Activated T-helper 9 cell treated with anti-CD3 and anti-CD28 coated beads, Interleukin-2, amount 50 U/mL, for 16 hours (primary cell): ENCODE measurements at regions not wholly inside any gene's neighbourhood (a gene's known extent, or its start where the extent isn't known, plus 50 kb on each side); places are given as distances from the start of the nearest gene placed in this dataset.
"Not testable (repeated sequence)": the region's sequence is repeated elsewhere in the genome, so short reads cannot be mapped to it uniquely, and the experiment has no call there.

Experiments used
- DNase-seq: peaks from one replicate; pipeline ENCODE4 v3.0.0-alpha.2; 2020; ENCODE audit warnings: low read depth

DNA sequence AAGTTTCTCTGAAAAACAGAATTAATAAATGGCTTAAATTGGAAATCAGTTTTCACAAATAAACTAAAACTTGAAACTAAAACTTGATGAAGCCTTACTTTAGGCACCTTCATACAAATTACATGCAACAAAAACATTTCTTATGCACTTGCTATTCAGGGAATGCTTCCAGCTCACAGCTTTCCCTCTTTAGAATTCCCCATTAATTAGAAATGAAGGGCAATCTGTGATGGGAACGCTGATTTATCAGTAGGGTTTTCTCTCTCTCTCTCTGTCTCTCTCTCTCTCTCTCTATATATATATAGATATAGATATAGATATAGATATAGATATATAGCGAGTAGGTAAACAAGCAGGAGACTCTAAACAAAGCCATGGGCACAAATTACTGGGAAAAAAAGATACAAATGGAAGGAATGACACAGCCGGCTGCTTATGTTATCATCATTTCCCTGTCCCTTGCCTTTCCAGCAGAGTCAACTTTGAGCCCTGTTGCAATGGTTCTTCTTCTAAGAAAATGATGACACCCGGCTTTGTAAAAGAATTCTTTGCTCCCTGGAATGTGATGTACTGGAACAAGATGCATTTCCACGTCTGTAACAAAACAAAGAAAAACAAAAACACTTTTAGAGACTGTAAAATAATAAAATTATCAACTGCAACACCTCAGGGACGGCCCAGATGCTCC lies 1121.6 kb upstream of the TMEM132C start:
- no peak for DNase-seq

DNA sequence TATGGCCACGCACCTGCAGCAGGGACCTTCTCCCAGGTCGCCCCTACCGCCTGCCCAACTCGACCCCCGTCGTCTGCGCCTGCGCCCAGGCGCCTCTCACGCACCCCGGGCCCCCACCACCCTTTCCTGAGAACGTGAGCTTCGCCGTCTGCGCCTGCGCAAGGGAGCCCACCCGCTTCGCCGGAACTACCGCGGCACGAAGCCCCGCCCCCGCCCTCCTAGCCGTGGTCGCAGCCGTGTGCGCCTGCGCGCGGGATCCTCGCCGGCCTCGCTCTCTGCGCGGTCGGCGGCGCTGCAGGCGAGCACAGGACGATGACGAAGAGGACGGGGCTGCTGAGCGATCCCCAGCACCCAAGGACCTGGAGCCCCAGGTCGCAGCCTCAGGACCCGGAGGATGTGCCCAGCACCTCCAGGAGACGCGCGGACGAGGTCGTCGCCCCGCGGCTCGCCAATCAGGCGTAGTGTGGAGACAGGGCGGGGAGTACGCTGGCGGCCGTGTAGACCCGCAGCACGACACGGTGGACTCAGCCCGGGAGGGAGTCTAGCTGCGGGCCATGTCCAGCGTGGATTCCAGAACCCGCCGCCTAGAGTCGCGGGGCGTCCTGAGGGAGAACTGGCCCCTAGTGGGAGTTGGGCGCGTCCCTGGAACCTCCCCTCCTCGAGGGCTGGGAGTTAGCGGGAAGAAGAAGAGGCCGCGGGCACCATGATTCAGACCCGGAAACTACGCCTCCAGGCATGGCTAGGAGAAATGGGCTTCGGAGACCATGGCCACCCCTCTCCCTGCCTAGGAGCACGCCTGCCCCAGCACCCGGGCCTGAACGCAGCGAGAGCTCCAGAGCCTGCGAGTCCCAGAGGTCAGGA lies 1120.8 kb upstream of the TMEM132C start:
- peak; percentile 68 for DNase-seq

DNA sequence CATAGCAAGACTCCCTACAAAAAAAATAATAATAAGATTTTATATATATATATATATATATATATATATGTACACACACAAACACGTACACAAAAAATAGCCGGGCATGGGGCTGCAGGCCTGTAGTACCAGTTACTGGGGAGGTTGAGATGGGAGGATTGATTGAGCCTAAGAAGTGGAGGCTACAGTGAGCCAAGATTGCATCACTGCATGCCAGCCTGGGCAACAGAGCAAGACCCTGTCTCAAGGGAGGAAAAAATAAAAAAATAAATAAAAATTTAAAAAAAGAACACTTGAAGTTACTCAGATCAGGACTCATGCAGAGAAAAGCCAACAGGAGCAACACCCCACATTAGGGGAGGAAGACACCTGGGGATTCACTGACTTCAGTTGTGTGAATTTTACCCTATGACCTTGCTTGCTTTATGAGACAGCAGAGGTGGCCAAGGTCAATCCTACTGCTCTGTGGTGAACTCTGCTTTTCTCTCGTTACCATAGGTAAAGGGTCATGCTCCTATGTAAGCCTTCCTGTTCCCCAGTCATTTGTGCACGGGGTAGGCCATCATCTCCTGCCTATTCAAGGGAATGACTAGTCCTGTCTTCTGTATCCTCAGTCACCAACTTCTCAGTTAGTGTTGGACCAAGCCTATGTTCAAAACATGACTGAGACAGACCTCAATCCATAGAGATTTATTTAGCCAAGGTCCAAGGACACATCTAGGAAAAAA lies 1119.8 kb upstream of the TMEM132C start:
- DNase-seq, result no peak

DNA sequence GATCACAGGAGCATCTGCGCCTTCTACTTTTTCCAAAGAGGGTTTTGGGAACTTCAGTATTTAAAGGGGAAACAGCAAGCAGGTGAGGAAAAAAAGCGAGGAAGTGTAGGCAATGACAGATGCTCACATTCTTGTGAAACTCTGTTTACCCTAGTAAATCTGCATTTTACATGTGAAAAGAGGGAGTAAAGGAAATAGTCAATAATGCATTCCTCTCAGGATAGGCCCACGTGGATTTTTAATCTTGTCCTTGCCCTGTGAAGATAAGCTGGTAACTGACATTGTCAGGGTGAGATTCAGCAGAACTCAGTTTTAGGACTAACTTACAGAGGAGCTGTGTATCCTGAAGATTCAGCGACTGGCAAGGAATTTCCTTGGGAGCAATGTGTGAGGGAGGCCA lies 1119.2 kb upstream of the TMEM132C start:
- DNase-seq, result no peak

DNA sequence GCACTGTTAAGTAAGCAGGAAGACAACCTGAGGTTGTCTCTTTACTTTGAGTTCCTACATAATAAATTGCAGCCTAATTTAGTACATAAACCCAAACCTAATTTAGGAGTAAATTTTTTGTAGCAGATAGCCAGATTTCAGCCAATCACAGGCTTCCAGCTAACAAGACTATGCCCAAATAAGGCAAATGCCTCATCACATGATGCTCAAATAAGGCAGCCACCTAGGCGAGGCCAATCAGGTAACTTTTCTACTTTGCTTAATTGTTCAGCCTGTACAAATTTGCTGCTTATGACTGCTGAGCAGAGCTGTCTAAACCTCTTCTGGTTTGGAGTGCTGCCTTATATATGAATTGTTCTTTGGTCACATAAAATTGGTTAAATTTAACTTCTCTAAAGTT lies 1118.7 kb upstream of the TMEM132C start:
- DNase-seq, result no peak

DNA sequence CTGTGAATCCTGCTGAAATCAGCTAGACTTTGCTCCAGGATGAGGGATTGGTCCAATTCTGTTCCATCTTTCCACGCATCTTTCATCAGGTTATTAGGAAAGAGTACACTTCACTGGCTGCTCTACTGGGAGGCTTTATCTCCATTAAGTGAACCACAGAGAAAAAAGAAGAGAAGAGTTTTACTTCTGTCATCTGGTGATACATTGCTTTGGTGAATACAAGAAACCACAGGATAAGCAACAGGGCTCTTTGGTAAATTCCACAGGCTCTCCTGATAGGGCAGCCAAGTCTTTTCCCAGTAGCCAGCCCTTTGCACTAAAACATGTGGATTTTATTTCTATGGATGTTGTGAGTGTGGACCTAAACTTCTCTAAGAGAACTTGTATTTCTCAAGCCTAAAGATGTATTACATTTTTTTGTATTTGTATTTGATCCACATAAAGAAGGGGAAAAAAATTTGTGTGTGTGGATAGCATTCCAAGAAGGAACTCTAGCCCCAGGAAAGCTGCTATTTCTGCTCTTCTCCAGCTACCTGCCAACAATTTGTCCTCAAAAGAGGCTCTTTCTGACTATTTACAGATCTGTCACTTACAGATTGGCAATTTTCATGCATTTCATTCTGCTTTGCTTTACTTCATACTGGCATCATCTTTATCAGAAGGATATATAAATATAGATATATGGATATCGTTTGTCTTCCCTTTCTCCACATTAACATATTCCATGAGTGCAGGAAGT lies 1117.6 kb upstream of the TMEM132C start:
- no peak for DNase-seq

DNA sequence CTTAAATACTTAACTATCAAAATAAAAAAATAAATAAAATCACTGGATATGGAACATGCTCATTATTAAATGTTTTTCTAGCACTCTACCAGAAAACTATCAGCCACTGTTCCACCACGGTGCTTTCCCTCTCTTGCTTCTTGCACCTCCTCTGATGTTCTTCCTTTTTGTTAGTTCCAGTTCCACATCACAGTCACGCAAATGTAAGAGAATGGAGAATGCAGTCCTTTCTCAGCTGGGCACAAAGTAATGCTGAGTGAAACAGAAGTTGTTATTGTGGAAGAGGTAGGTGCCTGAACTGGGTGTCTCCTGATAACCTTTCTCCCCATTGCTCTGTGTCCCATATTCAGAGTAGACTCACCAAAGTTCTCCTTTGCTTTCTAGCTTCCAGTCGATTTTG lies 1116.9 kb upstream of the TMEM132C start:
- no peak for DNase-seq

DNA sequence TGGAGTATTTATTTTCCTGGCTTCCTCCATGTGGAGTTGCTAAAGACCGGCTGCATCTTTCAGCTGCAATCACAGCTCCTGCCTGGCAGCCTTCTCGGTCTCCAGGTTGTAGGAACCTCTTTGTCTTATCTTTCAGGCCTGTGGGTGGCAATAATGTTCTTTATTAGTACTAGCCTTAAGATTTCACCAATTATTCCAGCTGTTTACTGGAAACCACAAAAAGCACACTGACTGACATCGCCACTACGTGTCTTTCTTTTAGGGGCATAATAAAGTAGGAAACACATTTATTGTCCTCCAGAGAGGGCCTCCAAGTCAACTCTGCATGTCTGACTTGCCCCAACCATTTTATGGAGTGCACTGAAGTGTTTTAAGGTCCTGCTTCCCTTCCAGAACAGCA lies 1116.5 kb upstream of the TMEM132C start:
- DNase-seq, result no peak

DNA sequence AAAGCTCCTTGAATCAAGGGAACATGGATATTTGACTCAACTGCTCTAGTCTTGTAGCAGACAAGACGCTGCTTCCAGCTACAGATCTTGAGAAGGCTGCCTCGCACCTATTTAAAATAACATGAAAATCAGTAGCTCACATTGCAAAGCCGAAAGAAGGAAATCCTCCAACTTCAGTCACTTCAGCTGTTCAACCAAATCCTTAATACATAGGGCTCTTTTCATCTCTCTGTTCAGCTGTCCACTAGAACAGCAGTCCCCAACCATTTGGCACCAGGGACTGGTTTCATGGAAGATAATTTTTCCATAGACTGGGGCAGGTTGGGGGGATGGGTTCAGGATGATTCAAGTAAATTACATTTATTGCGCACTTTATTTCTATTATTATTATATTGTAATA lies 1116.0 kb upstream of the TMEM132C start:
- no peak for DNase-seq

DNA sequence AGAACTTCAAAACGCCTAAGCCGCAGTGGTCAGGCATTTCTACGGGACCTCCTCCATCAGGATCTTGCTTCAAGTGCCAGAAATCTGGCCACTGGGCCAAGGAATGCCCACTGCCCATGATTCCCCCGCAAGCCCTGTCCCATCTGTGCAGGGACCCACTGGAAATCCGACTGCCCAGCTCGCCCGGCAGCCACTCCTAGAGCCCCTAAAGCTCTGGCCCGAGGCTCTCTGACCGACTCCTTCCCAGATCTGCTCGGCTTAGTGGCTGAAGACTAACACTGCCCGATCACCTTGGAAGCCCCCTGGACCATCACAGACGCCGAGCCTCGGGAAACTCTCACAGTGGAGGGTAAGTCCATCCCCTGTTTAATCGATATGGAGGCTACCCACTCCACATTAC lies 1113.0 kb upstream of the TMEM132C start:
- no peak for DNase-seq

DNA sequence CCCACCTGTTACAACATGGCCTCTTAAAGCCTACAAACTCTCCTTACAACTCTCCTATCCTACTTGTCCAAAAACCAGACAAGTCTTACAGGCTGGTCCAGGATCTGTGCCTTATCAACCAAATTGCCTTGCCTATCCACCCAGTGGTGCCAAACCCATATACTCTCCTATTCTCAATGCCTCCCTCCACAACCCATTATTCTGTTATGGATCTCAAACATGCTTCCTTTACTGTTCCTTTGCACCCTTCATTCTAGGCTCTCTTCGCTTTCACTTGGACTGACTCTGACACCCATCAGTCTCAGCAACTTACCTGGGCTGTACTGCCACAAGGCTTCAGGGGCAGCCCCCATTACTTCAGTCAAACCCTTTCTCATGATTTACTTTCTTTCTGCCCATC lies 1112.1 kb upstream of the TMEM132C start:
- not testable (repeated sequence) for DNase-seq

DNA sequence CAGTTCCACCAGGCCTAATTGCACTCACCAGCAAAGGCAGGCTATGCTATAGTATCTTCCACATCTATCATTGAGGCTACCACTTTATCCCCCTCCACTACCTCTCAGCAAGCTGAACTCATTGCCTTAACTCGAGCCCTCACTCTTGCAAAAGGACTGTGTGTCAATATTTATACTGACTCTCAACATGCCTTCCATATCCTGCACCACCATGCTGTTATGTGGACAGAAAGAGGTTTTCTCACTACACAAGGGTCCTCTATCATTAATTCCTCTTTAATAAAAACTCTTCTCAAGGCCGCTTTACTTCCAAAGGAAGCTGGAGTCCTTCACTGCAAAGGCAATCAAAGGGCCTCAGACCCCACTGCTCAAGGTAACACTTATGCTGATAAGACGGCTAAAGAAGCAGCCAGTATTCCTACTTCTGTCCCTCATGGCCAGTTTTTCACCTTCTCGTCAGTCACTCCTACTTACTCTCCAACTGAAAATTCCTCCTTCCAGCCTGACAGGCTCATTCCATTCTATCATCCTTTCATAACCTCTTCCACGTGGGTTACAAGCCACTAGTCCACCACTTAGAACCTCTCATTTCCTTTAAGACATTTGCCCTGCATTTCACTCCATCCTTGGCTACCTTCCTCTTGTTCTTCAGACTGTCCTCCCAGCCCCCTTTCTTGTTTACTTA lies 1110.9 kb upstream of the TMEM132C start:
- DNase-seq, result not testable (repeated sequence)

DNA sequence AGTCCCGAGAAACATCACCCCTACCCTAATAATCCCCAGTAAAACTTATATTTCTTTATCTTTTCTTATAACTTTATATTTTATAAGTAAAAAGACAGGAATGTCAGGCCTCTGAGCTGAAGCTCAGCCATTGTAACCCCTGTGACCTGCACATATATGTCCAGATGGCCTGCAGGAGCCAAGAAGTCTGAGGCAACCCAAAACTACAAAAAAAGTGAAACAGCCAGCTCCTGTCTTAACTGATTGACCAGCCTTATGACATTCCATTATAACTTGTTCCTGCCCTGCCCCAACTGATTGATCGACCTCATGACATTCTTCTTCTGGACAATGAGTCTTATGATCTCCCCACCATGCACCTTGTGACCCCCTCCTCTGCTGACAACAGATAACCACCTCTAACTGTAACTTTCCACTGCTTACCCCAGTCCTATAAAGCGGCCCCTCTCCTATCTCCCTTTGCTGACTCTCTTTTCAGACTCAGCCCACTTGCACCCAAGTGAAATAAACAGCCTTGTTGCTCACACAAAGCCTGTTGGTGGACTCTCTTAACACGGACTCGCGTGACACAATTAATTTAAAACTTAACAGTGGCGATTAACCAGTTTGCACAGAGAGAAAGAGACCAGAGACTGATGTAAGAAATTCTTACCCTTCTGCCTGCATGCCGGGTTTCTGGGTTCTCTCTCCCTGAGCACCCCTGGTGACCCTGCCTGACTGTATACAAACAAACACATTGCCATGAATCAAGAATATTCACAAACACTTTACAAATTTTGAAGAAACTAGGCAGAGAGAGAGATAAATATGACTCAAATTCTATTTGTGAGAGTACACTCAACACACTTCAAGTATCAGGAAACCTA lies 1109.2 kb upstream of the TMEM132C start:
- not testable (repeated sequence) for DNase-seq

DNA sequence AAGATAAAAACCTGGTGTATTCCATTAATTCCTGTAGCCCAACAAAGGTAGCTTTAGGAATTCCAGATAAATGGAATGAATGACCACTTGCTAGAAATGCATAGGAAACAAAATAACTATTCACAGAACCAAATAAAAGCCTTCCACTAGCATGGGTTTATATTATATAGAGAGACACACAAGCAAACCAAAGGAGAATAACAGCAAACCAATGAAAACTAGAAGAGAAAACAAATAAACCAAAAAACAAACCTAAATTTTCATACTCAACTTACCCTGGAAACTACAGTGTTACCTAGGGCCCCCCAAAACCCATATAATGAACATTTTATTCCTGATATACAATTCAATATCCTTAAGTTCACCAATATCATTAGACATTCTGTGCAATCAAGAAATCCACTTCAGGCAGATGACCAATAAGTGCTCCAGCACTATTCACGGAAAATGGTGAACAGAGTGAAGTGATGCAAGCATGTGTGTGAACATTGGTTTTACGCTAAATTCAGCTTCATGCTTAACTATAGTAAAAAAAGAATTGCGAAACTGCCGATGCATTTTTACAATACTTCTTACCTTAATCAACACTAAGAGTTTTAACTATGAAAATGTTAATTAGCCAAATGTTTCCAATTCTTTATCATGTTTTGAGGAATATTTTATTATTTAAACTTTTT lies 1108.4 kb upstream of the TMEM132C start:
- no peak for DNase-seq

DNA sequence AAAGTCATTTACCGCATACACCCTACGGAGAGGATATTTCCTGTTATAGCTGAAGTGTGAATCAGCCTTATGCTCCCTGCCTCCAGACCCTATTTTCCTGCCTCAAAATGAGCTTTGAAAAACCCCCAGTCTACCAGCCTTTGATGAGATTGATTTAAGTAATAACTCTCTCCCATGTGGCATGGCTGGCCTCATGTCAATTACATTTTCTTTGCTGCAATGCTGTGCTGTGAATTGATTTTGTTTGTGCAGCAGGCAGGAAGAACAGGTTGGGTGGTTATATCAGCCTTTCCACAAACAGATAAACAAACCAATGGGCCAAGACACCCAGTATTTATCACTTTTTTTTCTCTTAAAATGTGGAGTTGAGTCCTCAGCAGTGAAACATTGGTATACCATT lies 1105.5 kb upstream of the TMEM132C start:
- no peak for DNase-seq

DNA sequence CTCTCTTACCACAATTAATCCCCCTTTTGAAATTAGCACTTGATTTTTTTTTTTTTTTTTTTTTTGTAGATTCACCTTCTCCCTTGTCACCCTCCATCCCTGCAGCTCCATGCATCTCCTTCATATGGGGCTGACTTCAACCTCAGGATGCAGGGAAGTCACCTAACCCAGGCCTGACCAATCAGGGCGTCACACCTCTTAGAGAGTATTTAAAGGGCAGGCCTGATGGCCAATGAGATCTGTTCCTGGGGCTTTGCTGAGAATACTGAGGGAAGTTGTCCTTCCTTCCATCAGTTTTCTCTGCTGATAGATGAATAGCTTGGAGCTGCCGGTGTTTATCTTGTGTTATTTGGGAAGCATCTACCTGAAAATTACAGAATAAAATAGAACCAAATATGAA lies 1104.7 kb upstream of the TMEM132C start:
- no peak for DNase-seq

DNA sequence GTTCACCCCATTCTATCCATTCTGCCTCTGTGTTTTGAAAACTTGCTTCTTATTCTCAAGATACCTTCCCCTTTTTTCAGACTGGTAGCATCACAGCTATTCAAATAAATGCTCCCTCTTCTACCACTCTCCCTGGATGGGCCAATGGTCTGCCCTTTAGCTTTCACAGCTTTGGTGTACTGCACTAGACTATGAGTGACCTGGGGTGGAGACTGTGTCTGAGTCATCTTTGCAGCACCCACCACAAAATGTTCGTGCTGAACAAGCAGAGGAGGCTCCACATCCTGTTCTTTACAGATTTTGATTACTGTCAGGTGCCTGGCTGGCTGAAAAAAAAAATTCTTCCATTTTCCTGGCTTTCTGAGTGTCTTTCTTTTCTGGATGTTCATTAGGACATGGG lies 1104.1 kb upstream of the TMEM132C start:
- DNase-seq, result no peak

DNA sequence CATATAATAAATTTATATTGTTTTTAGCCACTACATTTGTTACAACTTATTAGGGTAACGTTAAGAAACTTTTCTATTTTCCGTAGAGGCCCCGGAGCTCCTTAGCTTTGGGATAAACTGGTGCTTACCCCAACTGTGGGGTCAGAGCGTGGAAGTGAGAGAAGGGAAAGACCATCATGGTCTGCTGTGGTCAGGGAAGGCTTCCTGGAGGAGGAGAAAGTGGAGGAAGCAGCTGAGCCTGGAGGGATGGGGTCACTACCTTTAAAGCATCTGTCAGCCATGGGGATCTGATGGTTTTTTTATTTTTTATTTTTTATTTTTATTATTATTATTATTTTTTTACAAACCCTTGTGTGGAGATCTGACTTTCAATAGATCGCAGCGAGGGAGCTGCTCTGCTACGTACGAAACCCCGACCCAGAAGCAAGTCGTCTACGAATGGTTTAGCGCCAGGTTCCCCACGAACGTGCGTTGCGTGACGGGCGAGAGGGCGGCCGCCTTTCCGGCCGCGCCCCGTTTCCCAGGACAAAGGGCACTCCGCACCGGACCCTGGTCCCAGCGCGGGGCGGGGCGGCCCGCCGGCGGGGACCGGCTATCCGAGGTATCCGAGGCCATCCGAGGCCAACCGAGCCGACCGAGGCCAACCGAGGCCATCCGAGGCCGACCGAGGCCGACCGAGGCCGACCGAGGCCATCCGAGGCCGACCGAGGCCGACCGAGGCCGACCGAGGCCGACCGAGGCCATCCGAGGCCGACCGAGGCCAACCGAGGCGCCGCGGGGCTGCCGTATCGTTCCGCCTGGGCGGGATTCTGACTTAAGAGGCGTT lies 1101.2 kb upstream of the TMEM132C start:
- peak; percentile 69 for DNase-seq
